ENCODE measurements at regions not wholly inside any gene's neighbourhood (a gene's known extent, or its start where the extent isn't known, plus 50 kb on each side); places are given as distances from the start of the nearest gene placed in this dataset.

DNA sequence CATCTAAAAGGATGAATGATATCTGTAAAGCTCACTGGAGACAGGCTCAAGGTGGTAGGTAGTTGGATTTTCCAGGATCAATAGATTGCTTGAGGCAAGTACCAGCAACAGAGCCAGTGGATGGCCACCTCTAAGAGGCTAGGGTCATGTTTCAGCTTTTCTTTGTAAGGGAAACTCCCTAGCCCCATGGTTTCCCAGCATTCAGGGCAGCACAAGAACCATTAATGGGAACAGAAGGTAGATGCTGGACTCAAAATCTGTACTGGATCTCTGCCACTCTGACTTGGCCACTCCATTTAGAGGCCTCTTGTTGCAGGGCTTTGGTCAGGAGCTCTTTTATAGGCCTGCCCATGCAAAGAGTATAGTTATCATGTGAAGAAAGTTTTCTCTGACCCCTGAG, 76.1 kb upstream of the DYRK2 start:
- TF ChIP-seq, protein P1, sequence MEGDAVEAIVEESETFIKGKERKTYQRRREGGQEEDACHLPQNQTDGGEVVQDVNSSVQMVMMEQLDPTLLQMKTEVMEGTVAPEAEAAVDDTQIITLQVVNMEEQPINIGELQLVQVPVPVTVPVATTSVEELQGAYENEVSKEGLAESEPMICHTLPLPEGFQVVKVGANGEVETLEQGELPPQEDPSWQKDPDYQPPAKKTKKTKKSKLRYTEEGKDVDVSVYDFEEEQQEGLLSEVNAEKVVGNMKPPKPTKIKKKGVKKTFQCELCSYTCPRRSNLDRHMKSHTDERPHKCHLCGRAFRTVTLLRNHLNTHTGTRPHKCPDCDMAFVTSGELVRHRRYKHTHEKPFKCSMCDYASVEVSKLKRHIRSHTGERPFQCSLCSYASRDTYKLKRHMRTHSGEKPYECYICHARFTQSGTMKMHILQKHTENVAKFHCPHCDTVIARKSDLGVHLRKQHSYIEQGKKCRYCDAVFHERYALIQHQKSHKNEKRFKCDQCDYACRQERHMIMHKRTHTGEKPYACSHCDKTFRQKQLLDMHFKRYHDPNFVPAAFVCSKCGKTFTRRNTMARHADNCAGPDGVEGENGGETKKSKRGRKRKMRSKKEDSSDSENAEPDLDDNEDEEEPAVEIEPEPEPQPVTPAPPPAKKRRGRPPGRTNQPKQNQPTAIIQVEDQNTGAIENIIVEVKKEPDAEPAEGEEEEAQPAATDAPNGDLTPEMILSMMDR (IDR thresholded peaks at IDR 0.05) = no peak

- TF ChIP-seq, protein P1 (IDR thresholded peaks at IDR 0.05) = no peak
Measured at GRCh38 chr12:67573566-67573965, 75.0 kb upstream of the DYRK2 start.

DNA sequence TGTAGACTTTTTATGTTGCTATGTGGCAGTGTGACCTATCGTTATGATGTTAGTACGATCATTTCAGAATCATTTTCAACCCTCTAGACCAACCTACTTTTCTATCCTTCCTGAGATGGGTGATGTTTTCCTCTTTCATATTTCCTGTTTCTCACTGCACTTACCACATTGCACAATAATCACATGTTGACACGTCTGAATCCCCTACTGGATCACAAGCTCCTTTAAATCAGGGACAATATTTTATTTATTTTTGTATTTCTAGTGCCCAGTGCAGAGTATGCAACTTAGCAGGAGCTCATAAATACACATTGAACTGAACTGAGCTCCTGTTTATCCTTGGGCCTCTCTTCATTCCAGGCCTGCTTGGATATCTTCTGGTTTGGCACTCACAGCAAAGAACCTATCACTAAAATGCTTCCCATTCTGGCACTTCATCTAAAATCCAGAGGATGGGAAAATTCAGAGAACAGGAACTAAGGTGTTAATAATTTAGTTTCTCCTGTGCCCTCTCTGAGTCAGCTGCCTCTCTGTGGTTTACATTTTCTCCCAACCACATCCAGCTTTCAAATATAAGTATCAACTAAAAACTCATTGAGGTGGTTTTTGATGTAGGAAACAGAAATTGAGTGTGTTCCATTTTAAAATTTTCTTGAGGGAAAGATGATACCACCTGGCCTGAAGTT, 69.4 kb upstream of the DYRK2 start:
- TF ChIP-seq, protein P1 (IDR thresholded peaks at IDR 0.05) = no peak

GRCh38 chr12:67579662-67580003, 68.9 kb upstream of the DYRK2 start:
- TF ChIP-seq, protein P1 (IDR thresholded peaks at IDR 0.05) = no peak

DNA sequence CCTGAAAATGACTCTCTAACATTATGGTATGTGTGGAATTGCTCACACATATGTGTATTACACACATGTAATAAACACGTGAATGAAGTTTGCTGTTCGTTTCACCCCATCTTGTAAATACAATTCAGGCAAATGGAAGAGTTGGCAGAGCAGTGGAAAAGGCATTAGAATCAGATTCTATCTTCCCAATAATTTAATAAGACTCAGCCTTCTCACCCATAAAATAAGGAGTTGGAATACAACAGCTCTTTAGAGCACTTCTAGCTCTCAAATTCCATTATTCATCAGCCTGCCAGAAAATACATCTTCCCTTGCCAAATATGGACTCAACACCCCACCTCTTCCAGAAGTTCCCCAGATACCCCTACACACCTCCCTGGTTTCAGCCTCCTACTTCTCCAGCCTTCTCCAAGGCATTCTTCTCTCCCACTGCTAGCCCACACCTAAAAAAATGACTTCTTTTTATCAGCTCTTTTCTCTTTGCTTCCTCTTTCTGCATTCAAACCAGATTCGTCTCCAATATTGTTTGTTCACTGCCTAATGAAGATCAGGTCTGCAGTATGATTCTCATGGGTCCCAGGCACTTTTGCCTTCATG, 66.2 kb upstream of the DYRK2 start:
- TF ChIP-seq, protein P1 (IDR thresholded peaks at IDR 0.05) = no peak

DNA sequence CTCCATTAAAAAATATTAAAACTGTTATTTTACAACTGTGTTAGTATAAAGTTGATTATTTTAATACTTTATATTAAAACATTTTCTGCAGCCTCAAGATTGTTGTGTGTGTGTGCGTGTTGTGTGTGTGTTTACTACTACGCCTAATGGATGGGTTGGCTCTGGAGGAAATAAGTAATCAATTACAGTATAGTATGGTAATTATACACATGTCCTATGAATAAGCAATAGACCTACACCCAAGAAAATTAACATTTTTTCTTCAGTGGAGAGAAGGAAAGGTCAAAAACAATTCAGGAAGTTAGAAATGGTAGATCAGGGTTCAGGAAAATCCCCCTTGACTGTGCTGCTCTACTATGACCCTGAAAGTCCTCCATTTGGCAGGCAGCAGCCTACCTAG, 65.7 kb upstream of the DYRK2 start:
- TF ChIP-seq, protein P1 (IDR thresholded peaks at IDR 0.05) = no peak

DNA sequence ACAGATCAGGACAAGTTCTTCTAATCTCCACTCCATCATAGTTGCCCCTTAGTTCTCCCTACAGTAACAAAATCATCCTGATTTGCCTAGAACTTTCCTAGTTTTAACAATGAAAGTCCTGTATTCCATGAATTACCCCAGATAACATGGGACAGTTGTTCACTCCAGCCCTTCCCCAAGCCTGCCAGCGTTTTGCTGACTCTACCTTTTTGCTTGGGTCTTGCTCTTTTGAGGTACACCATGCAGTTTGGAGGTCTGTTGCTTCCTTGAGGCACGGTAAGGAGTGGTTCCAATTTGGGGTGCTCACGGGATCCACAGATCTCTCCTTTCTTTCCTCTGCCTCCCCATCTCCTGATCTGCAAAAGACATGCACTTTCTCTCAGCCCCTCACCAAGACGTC, 61.6 kb upstream of the DYRK2 start:
- TF ChIP-seq, protein P1 (IDR thresholded peaks at IDR 0.05) = no peak
